HUES64 (cell line): ENCODE measurements at regions not wholly inside any gene's neighbourhood (a gene's known extent, or its start where the extent isn't known, plus 50 kb on each side); places are given as distances from the start of the nearest gene placed in this dataset.

Source experiments
- H3K27ac ChIP-seq: 2 replicates; pipeline ENCODE4 v1.7.0; 2013; ENCODE audit warnings: low read depth, low read length, inconsistent platforms
- H3K27me3 ChIP-seq: 2 replicates; pipeline ENCODE4 v1.6.1; 2013; ENCODE audit warnings: mild to moderate bottlenecking, low read length; ENCODE audit not compliant: insufficient read depth
- H3K36me3 ChIP-seq: 2 replicates; pipeline ENCODE4 v1.6.1; 2013; ENCODE audit warnings: mild to moderate bottlenecking, low read length; ENCODE audit not compliant: insufficient read depth
- H3K4me1 ChIP-seq: 2 replicates; pipeline ENCODE4 v1.6.1; 2013; ENCODE audit warnings: mild to moderate bottlenecking, low read length, moderate library complexity; ENCODE audit not compliant: insufficient read depth
- H3K4me3 ChIP-seq: 2 replicates; pipeline ENCODE4 v1.5.1; 2013; ENCODE audit warnings: mild to moderate bottlenecking, low read length, moderate library complexity
- H3K9ac ChIP-seq: 2 replicates; pipeline ENCODE4 v1.6.1; 2013; ENCODE audit warnings: mild to moderate bottlenecking, low read depth, low read length
- H3K9me3 ChIP-seq: 2 replicates; pipeline ENCODE4 v1.6.1; 2013; ENCODE audit warnings: low read depth, low read length; ENCODE audit not compliant: insufficient read depth
- WGBS: fragments of 150-250, 120-280 bp; methylation state at CpG from one replicate; pipeline ENCODE4 v1.1.7; 2013; ENCODE audit warnings: missing lambda C conversion rate; 5-methylcytosine and 5-hydroxymethylcytosine counted together

GRCh38 chr15:35751413-35752133 is 205.6 kb upstream of the DPH6 start:
- no peaks in the 10 kb centered on the region for H3K9me3 ChIP-seq
- no peak overlapping the region for H3K9ac ChIP-seq

GRCh38 chr15:35752134-35752466 is 206.1 kb upstream of the DPH6 start:
- H3K36me3 ChIP-seq = no peaks in the 10 kb centered on the region
- H3K27ac ChIP-seq = no peak overlapping the region
- H3K9ac ChIP-seq = no peak overlapping the region
- H3K27me3 ChIP-seq = no peaks in the 10 kb centered on the region
- no peaks in the 10 kb centered on the region for H3K9me3 ChIP-seq
- peaks cover 9% of the 10 kb centered on the region for H3K4me1 ChIP-seq
- 86% methylated on average over 4 of the region's 5 CpGs for WGBS
- H3K4me3 ChIP-seq = no peak overlapping the region

More at GRCh38 chr15:35751413-35752133, 205.6 kb upstream of the DPH6 start:
- no peaks in the 10 kb centered on the region for H3K36me3 ChIP-seq
- 50% methylated on average over 14 of the region's 14 CpGs for WGBS
- H3K27ac ChIP-seq = no peak overlapping the region
- H3K4me1 ChIP-seq = peaks cover 9% of the 10 kb centered on the region
- no peaks in the 10 kb centered on the region for H3K27me3 ChIP-seq
- no peak overlapping the region for H3K4me3 ChIP-seq

GRCh38 chr15:35753486-35753885 is 207.5 kb upstream of the DPH6 start:
- peaks cover 10% of the 10 kb centered on the region for H3K4me1 ChIP-seq
- H3K27me3 ChIP-seq = no peaks in the 10 kb centered on the region
- no peak overlapping the region for H3K4me3 ChIP-seq
- H3K9ac ChIP-seq = no peak overlapping the region
- 99% methylated on average over 3 of the region's 3 CpGs for WGBS
- no peaks in the 10 kb centered on the region for H3K36me3 ChIP-seq
- H3K9me3 ChIP-seq = no peaks in the 10 kb centered on the region
- no peak overlapping the region for H3K27ac ChIP-seq

GRCh38 chr15:35755237-35755802 is 209.4 kb upstream of the DPH6 start:
- Histone ChIP-seq H3K27ac (no peak overlapping the region), H3K4me1 (peaks cover 10% of the 10 kb centered on the region), H3K4me3 (no peak overlapping the region), H3K27me3 (no peaks in the 10 kb centered on the region), H3K36me3 (no peaks in the 10 kb centered on the region), H3K9me3 (no peaks in the 10 kb centered on the region), H3K9ac (no peak overlapping the region)
- WGBS = 100% methylated on average over 1 of the region's 2 CpGs

- 86% methylated on average over 2 of the region's 3 CpGs for WGBS
- H3K9me3 ChIP-seq = no peaks in the 10 kb centered on the region
- no peak overlapping the region for H3K4me3 ChIP-seq
- H3K9ac ChIP-seq = no peak overlapping the region
- no peaks in the 10 kb centered on the region for H3K27me3 ChIP-seq
- no peaks in the 10 kb centered on the region for H3K36me3 ChIP-seq
- no peak overlapping the region for H3K27ac ChIP-seq
- peaks cover 5% of the 10 kb centered on the region for H3K4me1 ChIP-seq
These were observed 210.7 kb upstream of the DPH6 start for GRCh38 chr15:35756623-35757022.

- Histone ChIP-seq H3K36me3 (no peaks in the 10 kb centered on the region), H3K9ac (no peak overlapping the region), H3K27ac (no peak overlapping the region), H3K27me3 (no peaks in the 10 kb centered on the region), H3K4me1 (peaks cover 2% of the 10 kb centered on the region; the same call in 1 of the 2 replicates), H3K9me3 (no peaks in the 10 kb centered on the region), H3K4me3 (no peak overlapping the region)
- 100% methylated on average over 2 of the region's 2 CpGs for WGBS
These were observed 211.4 kb upstream of the DPH6 start for GRCh38 chr15:35757361-35757760.

GRCh38 chr15:35757765-35758164 is 211.8 kb upstream of the DPH6 start:
- H3K36me3 ChIP-seq = no peaks in the 10 kb centered on the region
- H3K9me3 ChIP-seq = no peaks in the 10 kb centered on the region
- H3K27ac ChIP-seq = no peak overlapping the region
- H3K4me3 ChIP-seq = no peak overlapping the region
- no peak overlapping the region for H3K9ac ChIP-seq
- peaks cover 2% of the 10 kb centered on the region; the same call in 1 of the 2 replicates for H3K4me1 ChIP-seq
- 69% methylated on average over 3 of the region's 3 CpGs for WGBS
- H3K27me3 ChIP-seq = no peaks in the 10 kb centered on the region

- Histone ChIP-seq H3K27ac (no peak overlapping the region), H3K4me1 (no peaks in the 10 kb centered on the region), H3K9me3 (no peaks in the 10 kb centered on the region), H3K9ac (no peak overlapping the region), H3K27me3 (no peaks in the 10 kb centered on the region), H3K4me3 (no peak overlapping the region), H3K36me3 (no peaks in the 10 kb centered on the region)
- WGBS = 96% methylated on average over 5 of the region's 5 CpGs
These were observed 218.9 kb upstream of the DPH6 start for GRCh38 chr15:35764661-35765519.

- WGBS = 95% methylated on average over 1 of the region's 1 CpG
- Histone ChIP-seq H3K4me1 (no peaks in the 10 kb centered on the region), H3K36me3 (no peaks in the 10 kb centered on the region), H3K9me3 (no peaks in the 10 kb centered on the region), H3K4me3 (no peak overlapping the region), H3K9ac (no peak overlapping the region), H3K27me3 (no peaks in the 10 kb centered on the region), H3K27ac (no peak overlapping the region)
These were observed 223.0 kb upstream of the DPH6 start for GRCh38 chr15:35768949-35769348.

GRCh38 chr15:35769656-35770055 is 223.7 kb upstream of the DPH6 start:
- Histone ChIP-seq H3K4me1 (no peaks in the 10 kb centered on the region), H3K9me3 (no peaks in the 10 kb centered on the region), H3K27me3 (no peaks in the 10 kb centered on the region), H3K9ac (no peak overlapping the region), H3K4me3 (no peak overlapping the region), H3K36me3 (no peaks in the 10 kb centered on the region), H3K27ac (no peak overlapping the region)
- WGBS = 97% methylated on average over 2 of the region's 2 CpGs

- no peaks in the 10 kb centered on the region for H3K36me3 ChIP-seq
- H3K9ac ChIP-seq = no peak overlapping the region
- H3K27ac ChIP-seq = no peak overlapping the region
- H3K4me3 ChIP-seq = no peak overlapping the region
- 93% methylated on average over 4 of the region's 5 CpGs for WGBS
- no peaks in the 10 kb centered on the region for H3K4me1 ChIP-seq
- no peaks in the 10 kb centered on the region for H3K9me3 ChIP-seq
- no peaks in the 10 kb centered on the region for H3K27me3 ChIP-seq
These were observed 225.9 kb upstream of the DPH6 start for GRCh38 chr15:35771746-35772442.
